Posterior vena cava (tissue), 2 donors: ENCODE measurements at regions not wholly inside any gene's neighbourhood (a gene's known extent, or its start where the extent isn't known, plus 50 kb on each side); places are given as distances from the start of the nearest gene placed in this dataset.

Source experiments
- DNase-seq: peaks from one replicate; pipeline ENCODE4 v3.0.0-alpha.2; 2020; ENCODE audit warnings: low spot score
- intact Hi-C, 2 donors: fragments of 100-400 bp; cut with DNase I; formaldehyde crosslinking; loops; one replicate each; pipeline versions ENCODE4 v1.14.1 to v1.14.2; 2022 to 2023
- donor health status: DM: yes; HTN: yes; CAD: no.
- donor health status: DM: yes; HTN: yes; CAD: no.

DNA sequence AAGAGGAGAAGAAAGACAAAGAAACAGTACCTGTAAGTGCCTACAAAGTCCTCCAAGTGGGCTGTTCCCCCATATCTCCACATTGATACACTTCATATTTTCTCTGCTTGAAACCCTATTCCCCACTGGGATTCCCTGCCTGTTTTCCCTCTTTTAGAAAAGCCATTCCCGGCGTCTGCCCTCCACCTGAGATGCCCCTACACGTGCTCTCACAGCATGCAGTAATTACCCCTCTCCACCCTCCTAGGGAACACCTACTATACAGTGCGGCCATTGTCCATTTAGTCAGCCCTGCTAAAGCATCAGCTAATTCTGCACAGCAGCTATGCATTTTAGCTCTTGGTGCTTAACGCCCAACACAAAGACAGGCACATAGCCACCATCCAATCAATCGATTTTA is 135.7 kb upstream of the TIAM1 start:
- intact Hi-C loops: no loop called here
- DNase-seq: no peak

DNA sequence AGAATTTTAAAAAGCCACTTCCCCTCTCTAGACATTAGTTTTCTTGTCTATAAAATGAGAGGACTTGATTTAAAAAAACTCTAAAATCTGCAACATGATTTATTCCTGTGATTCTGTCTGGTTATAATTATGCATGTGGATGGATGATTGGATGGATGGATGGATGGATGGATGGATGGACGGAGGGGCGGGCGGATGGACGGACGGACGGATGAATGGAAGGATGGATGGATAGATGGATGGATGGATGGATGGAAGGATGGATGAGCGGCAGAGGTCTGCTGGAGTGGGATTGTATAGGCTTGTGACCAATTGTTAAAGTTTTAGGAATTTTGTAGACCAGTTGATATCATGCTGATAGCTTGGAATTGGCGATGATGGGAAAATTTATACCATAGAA is 135.2 kb upstream of the TIAM1 start:
- intact Hi-C loops: no loop called here
- DNase-seq: no peak

GRCh38 chr21:31476263-31477022 is 132.4 kb upstream of the TIAM1 start:
- DNase-seq: peak; percentile 31
- intact Hi-C loops: no loop called here

GRCh38 chr21:31475223-31475622 is 131.2 kb upstream of the TIAM1 start:
- no peak for DNase-seq
- intact Hi-C loops: no loop called here

DNA sequence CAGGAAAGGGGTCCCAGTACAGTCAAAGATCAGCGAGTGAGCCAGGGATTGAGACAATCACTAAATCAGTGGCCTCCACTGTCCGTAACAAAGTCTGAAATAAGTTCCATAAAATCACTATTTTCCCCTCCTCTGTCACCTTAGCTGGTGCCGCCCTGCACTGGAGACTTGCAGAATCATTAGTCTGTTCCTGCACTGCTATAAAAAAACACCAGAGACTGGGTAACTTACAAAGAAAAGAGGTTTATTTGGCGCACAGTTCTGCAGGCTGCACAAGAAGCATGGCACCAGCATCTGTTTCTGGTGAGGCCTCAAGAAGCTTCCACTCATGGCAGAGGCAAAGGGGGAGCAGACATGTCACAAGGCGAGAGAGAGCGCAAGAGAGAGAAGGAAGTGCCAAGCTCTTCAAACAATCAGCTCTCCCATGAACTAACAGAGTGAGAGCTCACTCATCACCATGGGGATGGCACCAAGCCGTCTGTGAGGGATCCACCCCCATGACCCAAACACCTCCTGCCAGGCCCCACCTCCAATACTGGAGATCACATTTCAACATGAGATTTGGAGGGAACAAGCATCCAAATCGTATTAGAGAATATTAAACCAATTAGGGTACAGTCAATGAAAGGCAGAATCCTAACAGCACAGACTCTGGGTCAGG is 129.8 kb upstream of the TIAM1 start:
- no peak for DNase-seq
- intact Hi-C loops: no loop called here

- DNase-seq: no peak
- intact Hi-C loops: no loop called here
These were observed 127.8 kb upstream of the TIAM1 start for GRCh38 chr21:31471865-31472264.

- intact Hi-C loops: no loop called here
- DNase-seq: no peak
These were observed 127.0 kb upstream of the TIAM1 start for GRCh38 chr21:31470896-31471694.

DNA sequence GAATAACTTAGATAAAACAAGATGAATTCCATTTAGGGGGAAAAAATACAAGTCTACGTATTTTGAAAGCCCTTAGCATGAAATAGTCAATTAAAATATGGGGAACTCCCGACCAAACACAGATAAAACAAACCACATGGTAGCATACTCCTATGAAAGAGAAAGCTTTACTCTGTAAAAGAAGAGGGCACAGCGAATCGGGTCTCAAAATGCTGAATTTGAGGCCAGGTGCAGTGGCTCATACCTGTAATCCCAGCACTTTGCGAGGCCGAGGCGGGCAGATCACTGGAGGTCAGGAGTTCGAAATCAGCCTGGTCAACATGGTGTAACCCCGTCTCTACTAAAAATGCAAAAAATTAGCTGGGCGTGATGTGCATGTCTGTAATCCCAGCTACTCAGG is 116.9 kb upstream of the TIAM1 start:
- peak; percentile 30 for DNase-seq
- intact Hi-C loops: no loop called here

DNA sequence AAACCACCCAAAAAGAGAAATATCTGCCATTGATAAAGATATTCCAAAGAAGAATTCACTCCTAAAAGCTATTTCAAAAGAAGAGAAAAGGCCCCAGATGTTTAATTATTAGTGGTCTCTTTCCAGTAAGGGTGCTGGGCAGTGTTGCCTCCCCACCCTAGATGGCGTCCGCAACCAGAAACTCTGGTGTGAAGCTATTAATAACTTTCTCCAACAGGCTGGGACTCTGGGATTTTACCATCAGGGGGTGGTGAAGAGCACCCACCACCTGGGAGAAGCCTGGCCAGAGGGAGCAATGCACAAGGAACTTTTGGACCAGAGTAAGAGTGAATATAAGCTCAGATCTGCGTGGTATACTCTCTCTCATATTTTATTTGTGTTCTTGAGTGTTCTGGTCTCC is 115.4 kb upstream of the TIAM1 start:
- peak; percentile 12 for DNase-seq
- intact Hi-C loops: no loop called here

GRCh38 chr21:31457675-31458074 is 113.6 kb upstream of the TIAM1 start:
- intact Hi-C loops: no loop called here
- no peak for DNase-seq

DNA sequence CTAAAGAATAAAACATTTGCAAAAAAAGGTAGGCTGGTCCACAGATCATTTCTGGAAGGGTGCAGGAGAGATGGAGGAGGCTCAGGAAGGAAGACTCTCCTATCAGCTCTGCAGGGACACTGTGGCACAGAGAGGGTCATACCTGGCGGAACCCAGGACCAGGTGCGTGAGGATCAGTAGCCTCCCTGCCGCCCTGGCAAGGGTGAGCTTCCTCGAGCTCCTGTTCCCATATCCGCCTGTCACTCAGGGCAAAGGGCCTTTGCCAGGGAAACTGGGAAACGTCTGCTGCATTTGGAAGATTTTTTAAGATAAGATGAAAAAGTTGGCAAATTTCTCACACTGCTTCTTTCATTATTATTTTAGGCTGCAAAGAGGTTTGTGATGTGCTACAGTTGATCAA is 112.1 kb upstream of the TIAM1 start:
- intact Hi-C loops: no loop called here
- peak; percentile 28 for DNase-seq

DNA sequence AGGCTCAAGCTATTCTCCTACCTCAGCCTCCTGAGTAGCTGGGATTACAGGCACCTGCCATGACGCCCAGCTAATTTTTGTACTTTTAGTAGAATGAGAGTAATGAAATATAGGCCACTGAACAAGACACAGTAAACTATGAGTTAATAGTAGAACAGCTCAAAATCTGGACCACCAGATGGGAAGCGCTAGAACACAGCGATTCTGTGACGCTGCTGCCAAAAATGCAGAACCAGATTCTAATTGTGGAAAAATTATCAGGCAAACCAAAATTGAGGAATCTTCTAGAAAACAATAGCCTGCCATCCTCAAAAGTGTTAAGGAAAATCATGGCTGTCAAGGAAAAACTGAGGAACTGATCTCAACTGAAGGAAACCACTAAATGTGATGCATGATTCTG is 111.4 kb upstream of the TIAM1 start:
- DNase-seq: peak; percentile 7
- intact Hi-C loops: no loop called here

- DNase-seq: peak; percentile 46
- intact Hi-C loops: no loop called here
These were observed 106.9 kb upstream of the TIAM1 start for GRCh38 chr21:31450980-31451379.

DNA sequence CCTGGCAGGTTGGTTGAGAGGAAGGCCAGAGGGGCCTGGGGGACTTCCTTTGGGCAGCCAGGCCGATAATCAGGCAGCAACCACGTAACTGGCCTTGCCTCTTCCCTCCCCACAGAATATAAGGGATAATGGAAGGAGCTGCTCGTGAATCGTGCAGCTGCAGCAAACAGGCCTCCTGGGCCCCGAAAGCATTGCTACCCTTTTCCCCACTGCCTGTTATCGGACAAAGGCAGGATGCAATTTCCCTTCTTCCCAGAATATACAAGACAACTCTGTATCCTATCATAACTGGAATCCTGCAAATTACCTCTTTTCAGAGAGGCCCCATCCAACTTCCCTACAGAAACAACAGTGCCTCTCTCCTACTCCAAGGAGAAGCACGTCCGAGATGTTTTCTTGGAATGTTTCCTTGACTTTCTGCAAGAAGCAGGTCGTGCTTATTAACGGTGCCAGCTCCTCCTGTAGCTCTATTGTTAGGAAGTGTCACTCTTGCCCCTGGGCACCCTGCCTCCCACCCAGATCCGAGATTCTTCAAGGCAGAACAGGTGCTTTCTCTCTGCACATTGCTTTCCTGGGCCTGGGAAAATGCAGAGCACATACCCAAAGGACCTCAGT is 106.0 kb upstream of the TIAM1 start:
- intact Hi-C loops: no loop called here

DNA sequence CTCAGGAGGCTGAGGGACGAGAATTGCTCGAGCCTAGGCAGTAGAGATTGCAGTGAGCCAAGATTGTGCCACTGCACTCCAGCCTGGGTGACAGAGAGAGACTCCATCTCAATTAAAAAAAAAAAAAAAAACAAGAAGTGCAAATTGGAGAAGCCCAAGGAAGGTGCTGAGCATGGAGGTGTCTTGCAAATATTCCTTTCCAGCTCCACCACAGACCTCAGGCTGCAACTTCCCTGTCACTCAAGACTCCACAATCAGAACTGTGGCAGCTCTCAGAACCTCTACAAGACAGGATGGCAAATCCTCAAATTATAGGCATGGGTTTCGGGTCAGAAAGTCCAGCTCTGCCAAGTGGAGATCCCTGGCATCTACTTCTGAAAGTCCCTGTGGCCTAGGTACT is 104.4 kb upstream of the TIAM1 start:
- no peak for DNase-seq
- intact Hi-C loops: no loop called here

More for the DNA sequence above, 106.0 kb upstream of the TIAM1 start:
- peak; percentile 3 for DNase-seq

DNA sequence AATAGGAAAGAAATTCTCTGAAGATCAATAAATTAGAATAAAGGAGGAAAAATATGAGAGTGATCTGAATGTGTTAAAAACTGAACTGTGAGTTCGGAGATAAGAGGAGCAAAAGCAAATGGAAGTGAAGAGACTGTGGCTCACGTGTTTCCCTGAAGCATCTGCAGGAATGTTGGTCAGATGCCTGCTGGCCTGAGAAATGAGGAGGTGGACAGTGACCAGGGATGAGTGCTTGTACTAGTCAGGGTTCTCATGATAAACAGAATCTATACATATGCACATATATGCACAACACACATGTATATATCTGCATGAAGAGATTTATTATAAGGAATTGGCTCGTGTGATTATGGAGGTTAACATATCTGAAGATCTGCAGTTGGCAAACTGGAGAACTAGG is 103.4 kb upstream of the TIAM1 start:
- no peak for DNase-seq

GRCh38 chr21:31446226-31446855 is 102.3 kb upstream of the TIAM1 start:
- DNase-seq: peak; percentile 30
- intact Hi-C loops: no loop called here

More for the DNA sequence above, 103.4 kb upstream of the TIAM1 start:
- intact Hi-C loops: no loop called here

GRCh38 chr21:31445137-31445536 is 101.1 kb upstream of the TIAM1 start:
- intact Hi-C loops: no loop called here
- no peak for DNase-seq

DNA sequence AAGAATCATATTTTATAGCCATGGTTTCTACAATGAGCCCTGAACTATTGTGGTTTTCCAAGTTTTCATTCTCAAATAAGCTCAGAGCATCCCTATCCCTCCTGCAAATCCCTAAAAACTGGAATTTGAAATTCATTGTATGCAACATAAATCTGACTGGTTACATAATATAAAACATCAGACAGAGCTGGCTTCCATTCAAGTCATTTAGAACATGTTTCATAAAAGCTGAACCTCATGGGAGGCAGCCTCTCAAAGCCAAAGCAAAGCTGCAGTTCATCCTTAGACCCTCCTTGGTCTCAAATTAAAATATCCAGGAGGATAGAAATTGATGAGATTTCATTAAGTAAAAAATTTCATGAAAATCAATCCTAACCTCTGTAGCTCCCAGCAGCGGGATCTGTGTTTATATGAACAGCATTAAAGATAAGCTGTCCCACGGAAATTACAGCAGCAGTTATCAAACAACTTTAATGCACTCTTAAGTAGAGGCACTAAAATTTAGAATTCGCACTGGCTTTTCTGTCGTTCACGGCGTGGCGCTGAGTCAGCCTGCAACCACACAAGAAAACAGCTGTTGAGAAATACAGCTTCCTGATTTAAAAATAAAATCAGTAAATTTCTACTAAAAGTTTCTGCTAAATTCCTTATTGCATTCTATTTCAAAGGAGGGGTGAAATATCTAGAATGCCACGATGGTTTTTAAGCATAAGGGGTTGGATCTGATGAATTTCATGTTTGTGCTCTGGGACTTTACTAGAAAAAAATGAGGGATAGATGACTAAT is 99.9 kb upstream of the TIAM1 start:
- no peak for DNase-seq
- intact Hi-C loops: no loop called here
